Mesenteric fat pad (tissue), 1 donor: ENCODE measurements at regions not wholly inside any gene's neighbourhood (a gene's known extent, or its start where the extent isn't known, plus 50 kb on each side); places are given as distances from the start of the nearest gene placed in this dataset.

Experiments used
- DNase-seq: peaks from one replicate; pipeline ENCODE4 v3.0.0-alpha.2; 2020; ENCODE audit warnings: low spot score
- donor health status: DM: yes; HTN: yes; CAD: no.

DNA sequence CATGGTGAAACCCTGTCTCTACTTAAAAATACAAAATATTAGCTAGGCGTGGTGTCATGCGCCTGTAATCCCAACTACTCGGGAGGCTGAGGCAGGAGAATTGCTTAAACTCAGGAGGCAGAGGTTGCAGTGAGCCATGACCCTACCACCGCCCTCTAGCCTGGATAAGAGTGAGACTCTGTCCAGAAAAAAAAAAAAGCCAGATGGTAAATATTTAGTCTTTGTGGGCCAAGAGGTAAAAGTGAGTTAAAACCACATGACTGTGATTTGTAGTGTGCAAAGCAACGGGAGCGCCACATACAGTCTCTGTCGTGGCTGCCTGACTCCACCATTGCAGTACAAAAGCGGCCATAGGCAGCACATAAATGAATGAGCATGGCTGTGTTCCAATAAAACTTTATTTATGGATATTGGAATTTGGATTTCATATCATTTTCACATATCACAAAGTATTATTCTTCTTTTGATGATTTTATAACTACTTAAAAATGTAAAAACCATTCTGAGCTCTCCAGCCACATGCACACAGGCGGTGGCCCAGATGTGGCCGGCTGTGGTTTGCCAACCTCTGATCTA lies 51.8 kb upstream of the CASZ1 start:
- DNase-seq: no peak

- DNase-seq: no peak
Observed at GRCh38 chr1:10850026-10850425, 53.6 kb upstream of the CASZ1 start.

DNA sequence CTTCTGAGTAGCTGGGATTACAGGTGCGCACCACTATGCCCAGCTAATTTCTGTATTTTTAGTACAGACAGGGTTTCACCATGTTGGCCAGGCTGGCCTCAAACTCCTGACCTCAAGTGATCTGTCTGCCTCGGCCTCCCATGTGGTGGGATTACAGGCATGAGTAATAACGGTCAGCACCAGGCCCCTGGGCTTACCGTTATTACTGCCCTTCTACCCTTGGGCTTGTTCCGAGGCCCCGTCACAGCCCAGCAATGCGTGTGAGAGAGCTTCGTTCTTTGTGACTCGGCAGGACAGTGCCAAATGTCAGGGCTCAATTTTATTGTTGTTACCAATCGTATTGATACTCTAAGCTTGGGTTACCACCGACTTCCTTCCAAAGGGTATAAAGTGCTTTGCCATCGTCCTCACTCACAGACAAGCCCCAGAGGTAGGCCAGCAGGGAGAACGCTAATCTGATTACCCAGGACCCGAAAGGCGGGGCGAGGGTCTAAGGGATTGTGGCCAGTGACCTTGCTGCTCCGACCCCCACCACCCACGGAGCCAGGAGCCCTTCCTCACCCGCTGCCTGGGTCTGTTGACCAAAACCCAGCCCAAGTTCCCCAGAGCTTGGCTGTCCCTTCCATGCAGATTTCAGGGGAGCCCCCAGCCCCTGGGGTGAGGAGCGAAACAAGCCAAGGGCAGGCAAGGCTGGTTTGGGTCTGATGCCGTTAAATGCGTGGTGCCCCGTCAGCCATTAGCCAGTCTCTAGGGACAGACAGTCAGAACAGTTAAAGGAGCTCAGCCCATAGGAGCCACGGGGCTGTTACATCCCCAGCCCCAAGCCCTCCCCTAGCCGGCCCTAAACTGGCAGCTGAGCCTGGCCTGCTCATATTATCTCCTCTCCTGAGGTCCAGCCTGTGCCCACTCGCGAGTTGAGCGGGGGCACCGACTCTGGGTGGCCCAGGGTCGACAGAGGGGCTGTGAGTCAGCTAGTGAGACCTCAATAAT lies 54.9 kb upstream of the CASZ1 start:
- no peak for DNase-seq

DNA sequence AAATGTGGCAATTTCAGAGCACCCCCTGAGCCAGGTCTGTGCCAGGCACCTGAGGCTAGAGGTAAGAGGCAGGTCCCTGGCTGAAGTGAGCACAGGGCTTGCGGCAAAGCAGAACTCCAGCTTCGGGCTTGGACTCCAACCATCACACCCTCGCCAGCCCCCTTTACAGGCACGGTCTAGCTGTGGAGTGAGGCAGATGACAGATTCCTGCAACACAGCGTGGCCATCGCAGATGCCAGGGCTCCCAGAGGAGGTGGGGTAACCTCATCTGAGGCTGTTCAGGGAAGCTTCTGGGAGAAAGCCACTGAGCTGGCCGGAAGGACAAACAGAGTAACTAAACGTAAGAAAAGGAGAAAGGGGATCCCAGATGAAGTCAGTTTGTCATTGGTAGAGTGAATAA lies 55.6 kb upstream of the CASZ1 start:
- DNase-seq: no peak

DNA sequence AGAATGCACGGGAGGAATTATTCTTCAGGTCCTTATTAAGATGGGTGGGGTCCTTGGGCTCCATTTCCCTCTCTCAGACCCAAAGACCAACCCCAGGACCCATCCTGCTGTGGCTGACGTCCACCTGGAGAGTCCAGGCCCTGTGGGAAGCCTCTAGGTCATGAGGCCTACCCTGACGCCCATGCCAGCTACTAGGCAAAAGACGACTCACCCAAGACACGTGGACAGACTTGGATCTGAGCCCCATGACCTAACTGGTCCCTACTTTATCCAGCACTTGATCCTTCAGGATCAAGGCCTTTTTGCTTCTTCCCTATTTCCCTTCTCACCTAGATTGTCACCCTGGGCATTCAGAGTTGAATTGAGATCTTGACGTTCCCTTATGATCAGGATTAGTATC lies 56.0 kb upstream of the CASZ1 start:
- no peak for DNase-seq

GRCh38 chr1:10852998-10853520 lies 56.6 kb upstream of the CASZ1 start:
- DNase-seq: no peak

DNA sequence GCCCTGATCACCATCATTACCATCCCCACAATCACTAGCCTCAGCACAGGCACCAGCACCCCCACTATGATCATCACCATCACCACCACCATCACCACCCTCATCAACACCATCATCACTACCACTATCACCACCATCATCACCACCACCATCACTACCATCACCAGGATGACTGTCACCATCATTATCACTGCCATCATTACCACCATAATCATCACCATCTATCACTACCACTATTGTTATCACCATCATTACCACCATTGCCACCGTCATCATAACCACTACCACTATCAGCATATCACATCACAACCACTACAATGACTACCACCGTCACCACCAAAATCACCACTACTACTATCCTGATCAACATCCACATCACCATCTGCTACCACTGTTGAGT lies 57.3 kb upstream of the CASZ1 start:
- DNase-seq: no peak

- DNase-seq: no peak
Observed at GRCh38 chr1:10854856-10855459, 58.5 kb upstream of the CASZ1 start.

DNA sequence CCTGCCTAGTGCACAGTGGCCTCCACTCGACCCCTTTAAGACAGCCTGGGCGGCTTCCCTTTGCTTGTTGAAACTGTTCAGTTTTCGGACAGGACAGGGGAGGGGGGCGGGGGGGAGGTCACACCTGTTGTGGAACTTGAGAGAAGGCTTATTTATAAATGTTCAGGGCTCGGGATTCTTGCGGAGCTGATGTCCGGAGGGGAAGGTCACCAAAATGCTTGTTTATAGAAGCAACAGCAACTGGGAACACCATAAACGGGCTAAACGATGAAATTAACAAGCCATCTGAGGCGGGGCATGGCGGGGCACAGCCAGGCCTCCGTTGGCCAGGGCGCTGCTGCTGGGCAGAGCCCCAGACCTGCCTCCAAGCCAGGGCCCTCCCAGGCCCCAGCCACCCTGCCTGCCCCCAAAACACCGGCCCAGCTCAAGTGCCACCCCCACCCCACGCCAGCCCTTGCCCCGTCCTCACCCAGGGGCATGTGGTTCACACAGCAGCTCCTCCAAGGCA lies 59.8 kb upstream of the CASZ1 start:
- no peak for DNase-seq

DNA sequence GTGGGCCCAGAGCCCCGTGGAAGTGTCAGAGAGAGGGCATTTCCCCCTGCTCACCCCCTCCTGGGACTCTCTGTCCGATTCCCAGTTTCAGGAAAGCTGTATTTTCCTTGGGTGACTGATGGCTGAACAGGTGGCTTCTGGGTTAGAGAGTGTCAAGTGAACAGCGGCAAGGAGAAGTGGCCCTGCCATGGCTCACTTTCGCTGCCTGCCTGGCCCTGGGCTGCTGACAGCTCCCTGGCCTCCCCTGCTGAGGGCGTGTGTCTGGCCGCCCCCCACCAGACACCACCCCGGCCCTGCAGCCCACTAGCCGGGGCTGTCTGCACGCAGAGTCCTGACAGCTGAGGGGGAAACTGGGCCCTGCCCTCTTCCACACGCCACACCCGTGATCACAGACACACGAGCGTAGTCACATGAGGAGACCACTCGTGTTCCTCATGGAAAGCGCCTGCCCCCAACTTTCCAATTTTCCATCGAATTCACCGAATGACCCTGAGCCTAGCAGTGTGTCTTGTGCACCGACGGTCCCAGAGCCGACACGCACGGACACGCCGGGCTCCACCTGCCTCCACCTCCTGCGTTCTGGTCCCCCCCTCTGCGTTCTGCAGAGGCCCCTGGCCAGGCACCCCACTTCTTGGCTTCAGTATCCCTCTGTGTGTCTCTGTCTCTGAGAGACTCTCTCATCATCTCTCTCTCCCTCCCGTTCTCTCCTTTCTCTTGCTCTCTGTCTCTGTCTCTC lies 60.6 kb upstream of the CASZ1 start:
- DNase-seq: no peak

GRCh38 chr1:10857687-10858086 lies 61.2 kb upstream of the CASZ1 start:
- DNase-seq: no peak

GRCh38 chr1:10860218-10860617 lies 63.8 kb upstream of the CASZ1 start:
- no peak for DNase-seq

- no peak for DNase-seq
Observed at GRCh38 chr1:10860682-10861081, 64.2 kb upstream of the CASZ1 start.

DNA sequence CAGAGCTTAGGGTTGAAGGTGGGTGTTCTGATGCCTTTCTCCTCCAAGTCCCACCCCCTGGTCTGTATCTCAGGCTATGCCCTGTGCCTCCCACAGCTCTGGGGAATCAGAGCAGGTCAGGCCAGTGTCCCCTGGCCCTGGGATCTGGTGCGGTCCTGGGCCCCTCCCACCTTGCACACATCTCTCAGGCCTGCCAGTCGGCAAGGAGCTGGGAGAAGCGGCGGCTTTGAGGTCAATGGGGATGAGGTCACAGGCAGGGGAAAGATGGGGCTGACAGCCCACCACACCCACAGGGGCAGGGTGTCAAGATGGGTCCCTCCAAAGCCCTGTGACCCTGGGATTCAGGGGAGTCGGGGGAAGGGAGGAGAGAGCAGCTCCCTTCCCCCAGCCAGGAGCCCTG lies 65.4 kb upstream of the CASZ1 start:
- DNase-seq: no peak

GRCh38 chr1:10862743-10863335 lies 66.4 kb upstream of the CASZ1 start:
- DNase-seq: no peak

- DNase-seq: no peak
Observed at GRCh38 chr1:10863886-10864285, 67.4 kb upstream of the CASZ1 start.

DNA sequence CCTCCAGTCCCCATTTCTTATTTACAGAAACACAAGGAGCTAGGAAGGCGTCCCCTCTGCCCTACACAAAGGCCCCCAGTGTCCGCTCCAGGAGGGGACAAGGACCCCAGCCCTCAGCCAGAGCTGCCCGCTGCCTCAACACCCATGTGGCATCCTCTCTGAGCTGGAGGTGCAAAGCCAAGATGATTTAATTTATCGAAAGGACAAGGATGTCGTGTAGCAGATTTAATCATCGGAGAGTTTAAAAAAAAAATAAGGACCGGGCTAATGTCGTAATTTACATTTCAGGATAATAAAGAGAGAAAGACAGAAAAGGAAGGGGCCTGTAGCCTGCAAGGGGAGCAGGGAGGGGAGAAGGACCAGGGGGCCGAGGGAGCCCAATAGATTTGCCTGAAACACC lies 68.3 kb upstream of the CASZ1 start:
- DNase-seq: no peak

GRCh38 chr1:10865518-10866320 lies 69.3 kb upstream of the CASZ1 start:
- DNase-seq: no peak

DNA sequence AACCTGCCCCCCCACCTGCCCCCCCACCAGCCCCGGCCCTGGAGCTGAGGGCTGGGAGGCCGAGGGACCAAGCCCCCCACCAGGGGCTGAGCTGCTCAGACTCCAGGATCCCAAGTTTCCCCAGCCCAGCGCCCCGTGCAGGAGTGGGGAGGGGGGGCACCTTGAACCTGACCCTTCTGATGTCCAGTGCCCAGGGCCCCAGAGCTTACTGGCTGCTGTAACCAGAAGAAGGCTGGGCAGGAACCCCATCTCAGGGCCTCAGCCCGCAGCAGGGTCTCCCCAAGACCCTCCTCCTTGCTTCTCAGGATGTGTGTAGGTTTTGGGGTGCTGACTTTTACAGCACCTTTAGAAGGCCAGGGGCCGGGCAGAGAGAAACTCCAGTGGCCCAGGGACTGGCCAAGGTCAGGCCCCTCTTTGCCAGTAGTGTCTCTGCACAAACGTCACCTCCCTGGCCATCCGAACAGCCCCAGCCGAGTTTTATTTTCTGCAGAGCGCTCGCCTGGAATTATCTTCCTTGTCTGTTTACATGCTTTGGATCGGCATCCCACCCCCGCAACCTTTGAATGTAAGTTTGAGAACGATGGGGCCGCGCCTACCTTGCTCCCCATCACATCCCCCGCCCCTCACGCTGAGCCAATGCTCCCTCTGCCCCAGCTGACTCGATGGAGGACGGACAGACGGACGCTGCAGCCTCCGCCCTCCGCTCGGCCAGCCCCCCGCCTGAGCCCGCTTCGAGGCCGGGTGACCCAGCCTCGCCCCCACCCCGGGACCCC lies 70.1 kb upstream of the CASZ1 start:
- no peak for DNase-seq
